Retinal pigment epithelial cell (primary cell): ENCODE measurements at regions not wholly inside any gene's neighbourhood (a gene's known extent, or its start where the extent isn't known, plus 50 kb on each side); places are given as distances from the start of the nearest gene placed in this dataset.

Experiments used
- DNase-seq: peaks from one replicate; pipeline ENCODE4 v3.0.0-alpha.2; 2010; ENCODE audit warnings: low read depth
- H3K4me3 ChIP-seq: 2 replicates; pipeline ENCODE4 v1.5.1; 2011; ENCODE audit warnings: mild to moderate bottlenecking, low read length, control low read depth, moderate library complexity
- TF ChIP-seq, protein P1 (sequence below): conservative IDR thresholded peaks from 2 replicates; pipeline ENCODE4 v1.5.1; 2011; ENCODE audit warnings: low read depth, low read length, control low read depth, inconsistent platforms

DNA sequence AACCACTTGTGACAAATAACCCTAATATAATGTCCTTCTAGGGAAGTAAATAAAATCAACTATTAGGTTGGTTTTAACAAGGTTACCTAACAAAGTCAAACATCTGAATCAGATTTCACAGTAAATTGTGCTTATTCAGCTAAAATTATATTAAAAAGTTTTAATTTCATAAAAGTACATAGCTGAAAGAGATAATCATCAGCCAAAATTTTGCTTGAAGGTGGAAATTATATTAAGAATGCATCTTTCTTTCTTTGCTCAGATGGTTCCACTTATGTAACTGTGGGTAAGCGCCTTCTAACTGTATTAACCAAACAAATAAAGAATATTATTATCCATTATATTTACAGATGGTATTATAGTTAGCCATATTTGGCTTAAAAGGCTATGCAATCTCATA lies 2840.3 kb upstream of the PCDH20 start:
- TF ChIP-seq, protein P1, sequence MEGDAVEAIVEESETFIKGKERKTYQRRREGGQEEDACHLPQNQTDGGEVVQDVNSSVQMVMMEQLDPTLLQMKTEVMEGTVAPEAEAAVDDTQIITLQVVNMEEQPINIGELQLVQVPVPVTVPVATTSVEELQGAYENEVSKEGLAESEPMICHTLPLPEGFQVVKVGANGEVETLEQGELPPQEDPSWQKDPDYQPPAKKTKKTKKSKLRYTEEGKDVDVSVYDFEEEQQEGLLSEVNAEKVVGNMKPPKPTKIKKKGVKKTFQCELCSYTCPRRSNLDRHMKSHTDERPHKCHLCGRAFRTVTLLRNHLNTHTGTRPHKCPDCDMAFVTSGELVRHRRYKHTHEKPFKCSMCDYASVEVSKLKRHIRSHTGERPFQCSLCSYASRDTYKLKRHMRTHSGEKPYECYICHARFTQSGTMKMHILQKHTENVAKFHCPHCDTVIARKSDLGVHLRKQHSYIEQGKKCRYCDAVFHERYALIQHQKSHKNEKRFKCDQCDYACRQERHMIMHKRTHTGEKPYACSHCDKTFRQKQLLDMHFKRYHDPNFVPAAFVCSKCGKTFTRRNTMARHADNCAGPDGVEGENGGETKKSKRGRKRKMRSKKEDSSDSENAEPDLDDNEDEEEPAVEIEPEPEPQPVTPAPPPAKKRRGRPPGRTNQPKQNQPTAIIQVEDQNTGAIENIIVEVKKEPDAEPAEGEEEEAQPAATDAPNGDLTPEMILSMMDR: no peak
- DNase-seq: no peak
- no peak overlapping the region for H3K4me3 ChIP-seq

DNA sequence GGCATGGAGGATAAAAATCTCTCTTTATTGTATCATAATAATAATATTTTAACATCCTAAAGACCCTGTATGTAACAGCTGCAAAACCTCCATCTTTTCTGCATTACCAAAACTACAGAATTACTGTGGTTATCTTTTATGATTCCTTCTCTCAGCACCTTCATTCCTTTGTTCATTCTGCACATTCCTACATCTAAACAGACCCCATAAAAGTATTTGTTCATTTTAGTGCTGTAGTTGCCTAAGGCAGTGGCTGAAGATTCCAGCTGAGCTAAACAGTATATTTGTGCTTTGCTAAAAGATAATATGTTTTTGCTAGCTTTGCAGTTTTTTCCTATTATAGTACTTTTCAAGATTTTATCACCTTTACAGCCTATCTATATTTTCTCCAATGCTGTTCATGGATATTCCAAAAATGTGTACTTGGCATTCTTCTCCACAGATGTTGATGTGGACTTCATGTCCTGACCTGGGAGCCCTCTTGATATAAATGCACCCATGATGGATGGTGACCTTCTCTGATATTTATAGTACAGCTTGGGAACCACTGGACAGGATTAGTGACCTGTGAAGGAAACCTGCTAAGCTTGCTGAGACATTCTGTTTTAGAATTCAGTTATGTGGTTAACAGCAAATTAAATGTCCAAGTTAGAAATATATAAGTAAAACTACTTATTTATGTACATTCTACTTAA lies 2832.9 kb upstream of the PCDH20 start:
- no peak overlapping the region for H3K4me3 ChIP-seq
- TF ChIP-seq, protein P1: no peak
- no peak for DNase-seq

DNA sequence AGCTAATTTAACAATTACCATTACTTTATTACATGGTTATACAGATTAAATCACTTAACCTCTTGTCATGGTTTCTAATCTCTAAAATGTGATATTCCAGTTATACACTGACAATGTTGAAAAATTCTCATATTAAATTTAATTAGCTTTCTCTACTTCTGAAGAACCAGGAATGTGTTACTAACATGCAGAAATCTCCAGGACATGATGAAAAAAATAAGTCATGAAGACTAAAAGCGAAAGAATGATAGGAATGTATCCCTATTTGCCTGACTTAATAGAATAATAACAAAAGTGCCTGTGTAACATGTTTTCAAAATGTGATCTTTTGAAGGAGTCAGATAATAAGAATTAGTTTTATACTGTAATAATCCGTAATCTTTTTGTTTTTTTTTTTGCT lies 2823.7 kb upstream of the PCDH20 start:
- peak; percentile 81 for DNase-seq
- TF ChIP-seq, protein P1: no peak
- H3K4me3 ChIP-seq: no peak overlapping the region

DNA sequence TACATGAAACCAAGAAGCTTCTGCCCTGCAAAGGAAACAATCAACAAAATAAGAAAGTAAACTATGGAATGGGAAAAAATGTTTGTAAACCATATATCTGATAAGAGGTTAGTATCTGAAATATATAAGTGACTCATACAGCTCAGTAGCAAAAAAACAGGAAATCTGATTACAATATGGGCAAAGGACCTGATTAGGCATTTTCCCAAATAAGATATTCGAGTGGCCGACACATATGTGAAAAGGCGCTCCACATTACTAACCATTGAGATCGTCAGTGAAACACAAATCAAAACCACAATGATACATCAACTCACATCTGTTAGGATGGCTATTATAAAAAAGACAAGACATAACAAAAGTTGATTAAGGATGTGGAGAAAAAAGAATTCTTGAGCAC lies 2818.6 kb upstream of the PCDH20 start:
- no peak for DNase-seq
- H3K4me3 ChIP-seq: no peak overlapping the region

DNA sequence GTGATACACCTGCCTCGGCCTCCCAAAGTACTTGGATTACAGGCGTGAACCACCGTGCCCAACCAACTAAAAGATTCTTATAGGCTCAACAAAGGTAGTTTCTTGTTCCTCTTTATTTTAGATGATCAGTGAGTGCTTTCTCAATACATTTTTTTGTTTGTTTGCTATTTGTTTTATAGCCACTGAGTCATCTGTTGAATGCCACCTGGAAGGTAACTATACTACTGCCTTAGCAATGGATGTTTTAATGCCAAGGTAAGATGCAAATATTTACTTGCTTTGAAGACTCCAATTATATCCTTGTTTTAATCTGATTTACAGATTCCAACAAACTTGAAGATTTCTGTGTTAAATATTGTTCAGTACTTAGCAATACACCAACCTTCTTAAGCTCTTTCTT lies 2807.4 kb upstream of the PCDH20 start:
- TF ChIP-seq, protein P1: no peak
- DNase-seq: no peak

More for the DNA sequence above, 2818.6 kb upstream of the PCDH20 start:
- TF ChIP-seq, protein P1: no peak

DNA sequence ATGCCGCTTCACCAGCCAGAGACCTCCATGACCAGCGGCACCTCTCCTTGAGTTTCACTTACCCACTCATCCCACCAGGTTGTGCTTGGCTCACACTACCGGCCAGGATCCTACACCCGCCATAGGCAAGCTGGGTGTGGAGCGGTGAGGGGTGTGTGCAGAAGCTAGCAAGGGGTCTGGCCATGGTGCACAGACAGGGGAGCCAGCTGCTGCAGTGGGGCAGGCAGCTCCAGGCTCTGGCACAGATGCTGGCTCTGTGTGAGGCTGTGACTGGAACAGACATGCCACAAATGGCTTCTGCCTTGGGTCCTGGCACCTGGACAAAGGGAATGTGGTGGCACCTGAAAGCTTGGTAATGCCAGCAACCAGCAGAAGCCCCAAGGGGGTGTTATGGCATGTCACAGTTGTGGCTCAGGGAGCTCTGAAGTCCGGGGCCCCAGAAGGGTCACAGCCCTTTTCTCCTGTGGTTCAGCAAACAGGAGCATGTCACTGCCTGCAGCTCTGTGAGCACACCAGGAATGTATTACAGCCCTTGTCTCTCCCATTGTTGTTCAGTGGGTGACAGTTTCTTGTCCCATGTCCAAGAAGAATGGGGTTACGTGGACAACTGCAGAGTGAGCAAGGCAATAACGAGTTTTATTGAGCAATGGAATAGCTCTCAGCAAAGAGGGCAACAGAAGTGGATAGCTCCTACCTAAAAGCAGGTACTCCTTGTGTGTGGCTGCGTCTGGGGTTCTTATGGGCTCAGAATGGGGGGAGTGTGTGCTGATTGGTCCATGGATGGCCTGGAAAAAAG lies 2791.0 kb upstream of the PCDH20 start:
- TF ChIP-seq, protein P1: no peak
- no peak for DNase-seq
- no peak overlapping the region for H3K4me3 ChIP-seq

More for the DNA sequence above, 2807.4 kb upstream of the PCDH20 start:
- no peak overlapping the region for H3K4me3 ChIP-seq
